Smooth muscle cell (in vitro differentiated cells): ENCODE measurements at regions not wholly inside any gene's neighbourhood (a gene's known extent, or its start where the extent isn't known, plus 50 kb on each side); places are given as distances from the start of the nearest gene placed in this dataset.
"Not testable (repeated sequence)": the region's sequence is repeated elsewhere in the genome, so short reads cannot be mapped to it uniquely, and the experiment has no call there.

Experiments used
- DNase-seq: peaks from one replicate; lab custom pipeline; 2025; ENCODE audit not compliant: unreplicated experiment; lab: John Stamatoyannopoulos, UW
- H2AFZ ChIP-seq: fragments of 200-600 bp; sonication (generic); 2 replicates; pipeline ENCODE4 v1.6.0; 2016; ENCODE audit warnings: antibody characterized with exemption, low read depth, mild to moderate bottlenecking
- H3F3A ChIP-seq: fragments of 200-600 bp; sonication (generic); 2 replicates; pipeline ENCODE4 v1.6.0; 2017; ENCODE audit warnings: antibody characterized with exemption, low read depth
- H3K27ac ChIP-seq: fragments of 200-600 bp; sonication (generic); 2 replicates; pipeline ENCODE4 v1.5.1; 2016; ENCODE audit warnings: low read depth, mild to moderate bottlenecking
- H3K27me3 ChIP-seq: fragments of 200-600 bp; sonication (generic); 2 replicates; pipeline ENCODE4 v1.6.1; 2016; ENCODE audit warnings: low read depth, mild to moderate bottlenecking
- H3K36me3 ChIP-seq: fragments of 200-600 bp; sonication (generic); 2 replicates; pipeline ENCODE4 v1.5.1; 2016; ENCODE audit warnings: low read depth
- H3K4me1 ChIP-seq: fragments of 200-600 bp; sonication (generic); 2 replicates; pipeline ENCODE4 v1.5.1; 2016; ENCODE audit warnings: low read depth
- H3K4me2 ChIP-seq: fragments of 200-600 bp; sonication (generic); 2 replicates; pipeline ENCODE4 v1.6.0; 2016; ENCODE audit warnings: mild to moderate bottlenecking
- H3K4me3 ChIP-seq: fragments of 200-600 bp; sonication (generic); 2 replicates; pipeline ENCODE4 v1.5.1; 2016; ENCODE audit warnings: mild to moderate bottlenecking
- H3K79me2 ChIP-seq: fragments of 200-600 bp; sonication (generic); 2 replicates; pipeline ENCODE4 v1.6.0; 2016; ENCODE audit warnings: low read depth, mild to moderate bottlenecking
- H3K9ac ChIP-seq: fragments of 200-600 bp; sonication (generic); 2 replicates; pipeline ENCODE4 v1.6.0; 2016; ENCODE audit warnings: low read depth
- H3K9me3 ChIP-seq: fragments of 200-600 bp; sonication (generic); replicated peaks from 2 replicates; pipeline ENCODE4 v1.5.1; 2016; ENCODE audit warnings: low read depth
- H4K20me1 ChIP-seq: fragments of 200-600 bp; sonication (generic); 2 replicates; pipeline ENCODE4 v1.6.0; 2016; ENCODE audit warnings: low read depth
- CTCF ChIP-seq: fragments of 200-600 bp; sonication (generic); IDR thresholded peaks from 2 replicates; pipeline ENCODE4 v1.5.1; 2017; ENCODE audit warnings: borderline replicate concordance, mild to moderate bottlenecking, antibody characterized with exemption; ENCODE audit not compliant: insufficient read depth, poor library complexity, severe bottlenecking
- WGBS: methylation state at CpG from one replicate; pipeline ENCODE4 v1.1.7; 2016; ENCODE audit warnings: low lambda C conversion rate; 5-methylcytosine and 5-hydroxymethylcytosine counted together

- H3K79me2 ChIP-seq = no peaks in the 10 kb centered on the region
- H4K20me1 ChIP-seq = no peaks in the 10 kb centered on the region
- no peak overlapping the region for H3K4me2 ChIP-seq
- 72% methylated on average over 4 of the region's 4 CpGs for WGBS
- no peaks in the 10 kb centered on the region for H3K4me1 ChIP-seq
- no peak overlapping the region for H3K9ac ChIP-seq
- H3K27ac ChIP-seq = no peak overlapping the region
- H3K36me3 ChIP-seq = no peaks in the 10 kb centered on the region
- H2AFZ ChIP-seq = no peak overlapping the region
- no peak for DNase-seq
- no peaks in the 10 kb centered on the region for H3F3A ChIP-seq
- TF ChIP-seq CTCF = no peak
- no peaks in the 10 kb centered on the region for H3K27me3 ChIP-seq
- no peak overlapping the region for H3K4me3 ChIP-seq
- no peaks in the 10 kb centered on the region for H3K9me3 ChIP-seq
Observed at GRCh38 chr15:69704700-69705099, 252.1 kb downstream of the RPLP1 start.

GRCh38 chr15:69706353-69707097 lies 253.9 kb downstream of the RPLP1 start:
- no peak for TF ChIP-seq CTCF
- H3K4me2 ChIP-seq = no peak overlapping the region
- no peak overlapping the region for H3K9ac ChIP-seq
- H2AFZ ChIP-seq = no peak overlapping the region
- no peak overlapping the region for H3K4me3 ChIP-seq
- no peaks in the 10 kb centered on the region for H3K4me1 ChIP-seq
- no peaks in the 10 kb centered on the region for H3K9me3 ChIP-seq
- no peak overlapping the region for H3K27ac ChIP-seq
- H3K36me3 ChIP-seq = no peaks in the 10 kb centered on the region
- no peak for DNase-seq
- no peaks in the 10 kb centered on the region for H4K20me1 ChIP-seq
- WGBS = 82% methylated on average over 3 of the region's 3 CpGs
- no peaks in the 10 kb centered on the region for H3K79me2 ChIP-seq
- H3F3A ChIP-seq = no peaks in the 10 kb centered on the region
- no peaks in the 10 kb centered on the region for H3K27me3 ChIP-seq

GRCh38 chr15:69707241-69707640 lies 254.6 kb downstream of the RPLP1 start:
- not testable (repeated sequence) for H3F3A ChIP-seq, H3K4me2 ChIP-seq, H3K4me3 ChIP-seq

GRCh38 chr15:69708436-69709122 lies 256.0 kb downstream of the RPLP1 start:
- not testable (repeated sequence) for H3K79me2 ChIP-seq, H3K4me1 ChIP-seq, H3K36me3 ChIP-seq, H3K9ac ChIP-seq, H3K9me3 ChIP-seq, H3F3A ChIP-seq, H3K27ac ChIP-seq, DNase-seq, H3K27me3 ChIP-seq, H4K20me1 ChIP-seq, H3K4me2 ChIP-seq, H2AFZ ChIP-seq, H3K4me3 ChIP-seq
- WGBS = 91% methylated on average over 3 of the region's 3 CpGs

More at GRCh38 chr15:69707241-69707640, 254.6 kb downstream of the RPLP1 start:
- H4K20me1 ChIP-seq, H3K79me2 ChIP-seq, DNase-seq, H3K9ac ChIP-seq, H3K9me3 ChIP-seq, H3K4me1 ChIP-seq, H3K27me3 ChIP-seq, H3K36me3 ChIP-seq, H2AFZ ChIP-seq, H3K27ac ChIP-seq: not testable (repeated sequence)
- WGBS = 86% methylated on average over 4 of the region's 4 CpGs
